Adrenal gland (tissue), 9 donors: ENCODE measurements at regions not wholly inside any gene's neighbourhood (a gene's known extent, or its start where the extent isn't known, plus 50 kb on each side); places are given as distances from the start of the nearest gene placed in this dataset.

ENCODE experiments used
- DNase-seq, 7 donors: peaks; one replicate each; pipeline ENCODE4 v3.0.0-alpha.2; 2019 to 2020
- H3K27ac ChIP-seq, 5 donors: fragments of 200-600 bp; sonication (generic) in 4 of 5; 1 replicate in 3 of 5; 2 replicates in 2 of 5; pipeline versions ENCODE4 v1.5.1 to v1.8.0; 2016 to 2020; ENCODE audit warnings: mild to moderate bottlenecking in 1 of 5
- H3K27me3 ChIP-seq: fragments of 200-600 bp; 2 replicates; pipeline ENCODE4 v1.8.0; 2021
- H3K36me3 ChIP-seq, 2 donors: fragments of 200-600 bp; replicated peaks in 1 of 2; 1 replicate in 1 of 2; 2 replicates in 1 of 2; pipeline versions ENCODE4 v1.5.1 to v1.8.0; 2018 to 2022
- H3K4me1 ChIP-seq, 2 donors: fragments of 200-600 bp; replicated peaks in 1 of 2; 1 replicate in 1 of 2; 2 replicates in 1 of 2; pipeline versions ENCODE4 v1.5.1 to v1.8.0; 2018 to 2021
- H3K4me3 ChIP-seq, 4 donors: fragments of 200-600 bp; sonication (generic) in 3 of 4; one replicate each; pipeline ENCODE4 v1.5.1; 2016 to 2018
- H3K9me3 ChIP-seq, 3 donors: fragments of 200-600 bp; sonication (generic) in 1 of 3; replicated peaks in 1 of 3; 1 replicate in 2 of 3; 2 replicates in 1 of 3; pipeline versions ENCODE4 v1.5.1 to v1.8.0; 2016 to 2021
- POLR2A ChIP-seq, 2 donors: fragments of 450-650 bp; IDR thresholded peaks; one replicate each; pipeline ENCODE4 v1.6.1; 2017; ENCODE audit warnings: antibody characterized with exemption in 2 of 2, mild to moderate bottlenecking in 2 of 2, moderate library complexity in 1 of 2
- WGBS, 4 donors: extraction: QIAGEN DNeasy Blood & Tissue Kit in 2 of 4; methylation state at CpG; one replicate each; pipeline versions ENCODE4 v1.1.5 to v1.1.7; 2013 to 2017; 5-methylcytosine and 5-hydroxymethylcytosine counted together
- intact Hi-C, 2 donors: fragments of 100-400 bp; cut with DNase I; formaldehyde crosslinking; loops; one replicate each; pipeline versions ENCODE4 v1.14.1 to v1.15.0; 2022 to 2023
- TF ChIP-seq, protein P1 (sequence below), 6 experiments: fragments of 450-650 bp in 4 of 6; fragments of 200-600 bp in 2 of 6; sonication (generic) in 1 of 6; IDR thresholded peaks; 1 replicate in 5 of 6; 2 replicates in 1 of 6; pipeline versions ENCODE4 v1.5.1 to v1.8.0; 2016 to 2021; ENCODE audit warnings: antibody characterized with exemption in 6 of 6, mild to moderate bottlenecking in 2 of 6, moderate library complexity in 1 of 6
- donor health status: healthy with polysubstance abuse.
- donor health status: Bipolar disorder and iron deficiency.
- donor health status: DM: yes; HTN: yes; CAD: no.
- donor health status: DM: no; HTN: no; CAD: no.
- donor health status: DM: no; HTN: no; CAD: no.

DNA sequence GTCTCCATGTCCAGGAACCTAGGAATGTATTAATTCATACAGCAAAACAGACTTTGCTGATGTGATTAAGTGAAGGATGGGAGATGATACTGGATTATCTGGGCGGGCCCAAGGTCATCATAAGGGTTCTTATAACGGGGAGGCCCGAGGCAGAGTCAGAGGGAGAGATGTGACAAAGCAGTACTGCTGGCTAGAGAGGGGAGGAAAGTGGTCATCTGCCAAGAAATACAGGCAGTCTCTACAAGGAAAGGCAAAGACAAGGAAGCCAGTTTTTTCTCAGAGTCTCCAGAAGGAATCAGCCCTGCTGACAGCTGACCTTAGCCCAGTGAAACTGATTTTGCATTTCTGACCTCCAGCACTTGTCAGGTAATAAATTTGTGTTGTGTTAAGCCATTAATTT is 66.2 kb upstream of the CORO2B start:
- H3K4me3 ChIP-seq: no peak overlapping the region
- H3K36me3 ChIP-seq: no peaks in the 10 kb centered on the region
- 25 to 37% (median 30%) methylated on average over 3 of the region's 3 CpGs for WGBS, 4 donors
- intact Hi-C loops: no loop called here
- no peaks in the 10 kb centered on the region for H3K27me3 ChIP-seq
- peaks cover 0 to 6% (median 0%) of the 10 kb centered on the region in 3 donors for H3K9me3 ChIP-seq
- DNase-seq: no peak
- peak overlapping the region in 2 of 5 donors; percentile 54 to 78 for H3K27ac ChIP-seq
- TF ChIP-seq, protein P1, sequence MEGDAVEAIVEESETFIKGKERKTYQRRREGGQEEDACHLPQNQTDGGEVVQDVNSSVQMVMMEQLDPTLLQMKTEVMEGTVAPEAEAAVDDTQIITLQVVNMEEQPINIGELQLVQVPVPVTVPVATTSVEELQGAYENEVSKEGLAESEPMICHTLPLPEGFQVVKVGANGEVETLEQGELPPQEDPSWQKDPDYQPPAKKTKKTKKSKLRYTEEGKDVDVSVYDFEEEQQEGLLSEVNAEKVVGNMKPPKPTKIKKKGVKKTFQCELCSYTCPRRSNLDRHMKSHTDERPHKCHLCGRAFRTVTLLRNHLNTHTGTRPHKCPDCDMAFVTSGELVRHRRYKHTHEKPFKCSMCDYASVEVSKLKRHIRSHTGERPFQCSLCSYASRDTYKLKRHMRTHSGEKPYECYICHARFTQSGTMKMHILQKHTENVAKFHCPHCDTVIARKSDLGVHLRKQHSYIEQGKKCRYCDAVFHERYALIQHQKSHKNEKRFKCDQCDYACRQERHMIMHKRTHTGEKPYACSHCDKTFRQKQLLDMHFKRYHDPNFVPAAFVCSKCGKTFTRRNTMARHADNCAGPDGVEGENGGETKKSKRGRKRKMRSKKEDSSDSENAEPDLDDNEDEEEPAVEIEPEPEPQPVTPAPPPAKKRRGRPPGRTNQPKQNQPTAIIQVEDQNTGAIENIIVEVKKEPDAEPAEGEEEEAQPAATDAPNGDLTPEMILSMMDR (IDR thresholded peaks at IDR 0.05): no peak
- TF ChIP-seq POLR2A (IDR thresholded peaks at IDR 0.05): no peak
- peaks cover 0 to 5% of the 10 kb centered on the region in 2 donors for H3K4me1 ChIP-seq

GRCh38 chr15:68515371-68516095 is 63.3 kb upstream of the CORO2B start:
- H3K9me3 ChIP-seq: peaks cover 0 to 6% (median 0%) of the 10 kb centered on the region in 3 donors
- H3K27me3 ChIP-seq: no peaks in the 10 kb centered on the region
- H3K27ac ChIP-seq: no peak overlapping the region
- no peak for DNase-seq
- TF ChIP-seq POLR2A (IDR thresholded peaks at IDR 0.05): no peak
- TF ChIP-seq, protein P1 (IDR thresholded peaks at IDR 0.05): no peak
- no peaks in the 10 kb centered on the region for H3K36me3 ChIP-seq
- H3K4me3 ChIP-seq: no peak overlapping the region
- intact Hi-C loops: no loop called here
- peaks cover 0 to 5% of the 10 kb centered on the region in 2 donors for H3K4me1 ChIP-seq
- 76 to 88% (median 83%) methylated on average over 4 to 6 of the region's 6 CpGs for WGBS, 4 donors

DNA sequence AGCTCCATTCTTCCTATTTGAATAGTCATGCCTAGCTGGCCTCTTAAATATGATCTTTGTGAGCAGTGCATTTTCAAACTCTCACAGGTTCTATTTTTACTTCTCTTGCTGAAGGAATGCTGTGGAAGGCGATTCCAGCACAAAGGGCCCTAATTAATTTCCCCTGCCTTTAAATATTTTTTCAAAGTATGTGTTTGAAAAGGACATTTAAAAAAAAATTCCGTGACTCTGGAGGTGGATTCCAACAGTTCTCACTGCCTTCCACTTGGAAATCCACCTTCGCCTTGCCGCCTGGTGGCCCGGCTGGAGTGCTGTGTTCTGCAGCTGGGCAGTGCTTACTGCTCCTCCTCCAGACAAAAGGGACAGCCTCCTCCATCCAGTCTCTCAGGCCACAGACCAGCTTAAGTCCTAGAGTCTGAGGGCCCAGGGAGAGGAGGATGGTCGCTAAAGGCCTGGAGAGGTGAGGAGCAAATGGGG is 61.5 kb upstream of the CORO2B start:
- Histone ChIP-seq H3K4me3 (no peak overlapping the region), H3K4me1 (peaks cover 0 to 3% of the 10 kb centered on the region in 2 donors), H3K36me3 (no peaks in the 10 kb centered on the region), H3K9me3 (peaks cover 0 to 6% (median 0%) of the 10 kb centered on the region in 3 donors), H3K27me3 (no peaks in the 10 kb centered on the region), H3K27ac (peak overlapping the region in 2 of 5 donors; percentile 43 to 68)
- WGBS, 4 donors: 71 to 85% (median 79%) methylated on average over 6 of the region's 6 CpGs
- intact Hi-C loops: no loop called here
- TF ChIP-seq, protein P1 (IDR thresholded peaks at IDR 0.05): peak in 2 of 6 experiments; percentile 22 to 28
- TF ChIP-seq POLR2A (IDR thresholded peaks at IDR 0.05): no peak
- DNase-seq: peak in 1 of 7 donors; percentile 39

- H3K36me3 ChIP-seq: no peaks in the 10 kb centered on the region
- DNase-seq: peak in 1 of 7 donors; percentile 30
- no peak overlapping the region for H3K4me3 ChIP-seq
- H3K4me1 ChIP-seq: no peaks in the 10 kb centered on the region
- TF ChIP-seq POLR2A (IDR thresholded peaks at IDR 0.05): no peak
- TF ChIP-seq, protein P1 (IDR thresholded peaks at IDR 0.05): no peak
- H3K27ac ChIP-seq: peak overlapping the region in 2 of 5 donors; percentile 43 to 68
- 65 to 73% (median 67%) methylated on average over 6 of the region's 6 CpGs for WGBS, 4 donors
- H3K9me3 ChIP-seq: peaks cover 0 to 6% (median 0%) of the 10 kb centered on the region in 3 donors
- H3K27me3 ChIP-seq: no peaks in the 10 kb centered on the region
- intact Hi-C loops: no loop called here
These were observed 60.7 kb upstream of the CORO2B start for GRCh38 chr15:68518046-68518445.
